ENCODE measurements at regions not wholly inside any gene's neighbourhood (a gene's known extent, or its start where the extent isn't known, plus 50 kb on each side); places are given as distances from the start of the nearest gene placed in this dataset.

GRCh38 chr5:12794476-12795332 is 890.5 kb upstream of the CTNND2 start:
- no peak for ATAC-seq (ENCODE audit: insufficient read depth, low read depth)
- H3K4me3 ChIP-seq (ENCODE audit: low read depth in 1 of 2, low read length in 2 of 2): no peak overlapping the region
- H3K4me1 ChIP-seq (ENCODE audit: insufficient read depth, low read length): no peaks in the 10 kb centered on the region
- no peak for TF ChIP-seq EZH2 (IDR thresholded peaks at IDR 0.05; ENCODE audit: borderline replicate concordance, low read depth, low read length, severe bottlenecking)
- TF ChIP-seq, protein P1, sequence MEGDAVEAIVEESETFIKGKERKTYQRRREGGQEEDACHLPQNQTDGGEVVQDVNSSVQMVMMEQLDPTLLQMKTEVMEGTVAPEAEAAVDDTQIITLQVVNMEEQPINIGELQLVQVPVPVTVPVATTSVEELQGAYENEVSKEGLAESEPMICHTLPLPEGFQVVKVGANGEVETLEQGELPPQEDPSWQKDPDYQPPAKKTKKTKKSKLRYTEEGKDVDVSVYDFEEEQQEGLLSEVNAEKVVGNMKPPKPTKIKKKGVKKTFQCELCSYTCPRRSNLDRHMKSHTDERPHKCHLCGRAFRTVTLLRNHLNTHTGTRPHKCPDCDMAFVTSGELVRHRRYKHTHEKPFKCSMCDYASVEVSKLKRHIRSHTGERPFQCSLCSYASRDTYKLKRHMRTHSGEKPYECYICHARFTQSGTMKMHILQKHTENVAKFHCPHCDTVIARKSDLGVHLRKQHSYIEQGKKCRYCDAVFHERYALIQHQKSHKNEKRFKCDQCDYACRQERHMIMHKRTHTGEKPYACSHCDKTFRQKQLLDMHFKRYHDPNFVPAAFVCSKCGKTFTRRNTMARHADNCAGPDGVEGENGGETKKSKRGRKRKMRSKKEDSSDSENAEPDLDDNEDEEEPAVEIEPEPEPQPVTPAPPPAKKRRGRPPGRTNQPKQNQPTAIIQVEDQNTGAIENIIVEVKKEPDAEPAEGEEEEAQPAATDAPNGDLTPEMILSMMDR (IDR thresholded peaks at IDR 0.05; ENCODE audit: borderline replicate concordance, extremely low read depth, low read length, poor library complexity, severe bottlenecking): no peak
- no peaks in the 10 kb centered on the region for H3K36me3 ChIP-seq (ENCODE audit: insufficient read depth, low read length)
- H3K79me2 ChIP-seq (ENCODE audit: insufficient read depth, low read length): no peaks in the 10 kb centered on the region
- H2AFZ ChIP-seq (ENCODE audit: low read depth, low read length): no peak overlapping the region
- no peaks in the 10 kb centered on the region for H4K20me1 ChIP-seq (ENCODE audit: insufficient read depth, low read length)
- H3K4me2 ChIP-seq (ENCODE audit: insufficient read depth, low read length): no peak overlapping the region
- no peak for DNase-seq
- H3K27ac ChIP-seq (ENCODE audit: low read length): no peak overlapping the region
- peaks cover 12% of the 10 kb centered on the region for H3K9me3 ChIP-seq (ENCODE audit: insufficient read depth, low read length, severe bottlenecking)
- no peaks in the 10 kb centered on the region for H3K27me3 ChIP-seq (ENCODE audit: insufficient read depth, low read length, poor library complexity)
- H3K9ac ChIP-seq (ENCODE audit: low read depth, low read length): no peak overlapping the region

- Histone ChIP-seq H4K20me1 (ENCODE audit: insufficient read depth, low read length) (no peaks in the 10 kb centered on the region), H3K9ac (ENCODE audit: low read depth, low read length) (no peak overlapping the region), H3K27me3 (ENCODE audit: insufficient read depth, low read length, poor library complexity) (no peaks in the 10 kb centered on the region), H3K27ac (ENCODE audit: low read length) (no peak overlapping the region), H3K79me2 (ENCODE audit: insufficient read depth, low read length) (no peaks in the 10 kb centered on the region), H3K4me1 (ENCODE audit: insufficient read depth, low read length) (no peaks in the 10 kb centered on the region), H3K36me3 (ENCODE audit: insufficient read depth, low read length) (no peaks in the 10 kb centered on the region), H3K4me3 (ENCODE audit: low read depth in 1 of 2, low read length in 2 of 2) (no peak overlapping the region), H3K4me2 (ENCODE audit: insufficient read depth, low read length) (no peak overlapping the region), H3K9me3 (ENCODE audit: insufficient read depth, low read length, severe bottlenecking) (peaks cover 12% of the 10 kb centered on the region), H2AFZ (ENCODE audit: low read depth, low read length) (no peak overlapping the region)
- ATAC-seq (ENCODE audit: insufficient read depth, low read depth) (no peak), DNase-seq (no peak)
- TF ChIP-seq, protein P1 (IDR thresholded peaks at IDR 0.05; ENCODE audit: borderline replicate concordance, extremely low read depth, low read length, poor library complexity, severe bottlenecking): no peak
- TF ChIP-seq EZH2 (IDR thresholded peaks at IDR 0.05; ENCODE audit: borderline replicate concordance, low read depth, low read length, severe bottlenecking): no peak
Measured at GRCh38 chr5:12793373-12793772, 889.1 kb upstream of the CTNND2 start.

DNA sequence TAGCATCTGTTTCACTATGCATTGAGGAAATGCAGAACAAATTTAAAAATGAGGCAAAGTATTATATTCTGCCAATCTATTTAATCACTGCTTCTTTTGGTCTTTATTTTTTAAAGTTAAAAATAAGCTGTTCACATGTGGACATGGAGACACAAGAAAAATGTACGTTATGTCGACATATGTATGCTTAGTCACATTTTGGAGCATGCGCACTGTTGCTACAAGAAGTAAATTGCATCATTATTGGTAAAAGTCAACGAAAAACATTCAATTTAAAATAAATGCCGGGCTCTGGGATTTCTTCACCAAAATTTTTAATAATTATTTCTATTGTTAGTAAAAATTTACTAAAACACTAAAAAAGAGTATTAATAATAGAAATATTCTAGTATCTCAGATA is 876.3 kb upstream of the CTNND2 start:
- Histone ChIP-seq H3K4me2 (ENCODE audit: insufficient read depth, low read length) (no peak overlapping the region), H2AFZ (ENCODE audit: low read depth, low read length) (no peak overlapping the region), H3K9ac (ENCODE audit: low read depth, low read length) (no peak overlapping the region), H4K20me1 (ENCODE audit: insufficient read depth, low read length) (no peaks in the 10 kb centered on the region), H3K79me2 (ENCODE audit: insufficient read depth, low read length) (no peaks in the 10 kb centered on the region), H3K27me3 (ENCODE audit: insufficient read depth, low read length, poor library complexity) (no peaks in the 10 kb centered on the region), H3K27ac (ENCODE audit: low read length) (no peak overlapping the region), H3K4me3 (ENCODE audit: low read depth in 1 of 2, low read length in 2 of 2) (no peak overlapping the region), H3K4me1 (ENCODE audit: insufficient read depth, low read length) (no peaks in the 10 kb centered on the region), H3K36me3 (ENCODE audit: insufficient read depth, low read length) (no peaks in the 10 kb centered on the region), H3K9me3 (ENCODE audit: insufficient read depth, low read length, severe bottlenecking) (no peaks in the 10 kb centered on the region)
- ATAC-seq (ENCODE audit: insufficient read depth, low read depth): no peak
- TF ChIP-seq EZH2 (IDR thresholded peaks at IDR 0.05; ENCODE audit: borderline replicate concordance, low read depth, low read length, severe bottlenecking): no peak
- TF ChIP-seq, protein P1 (IDR thresholded peaks at IDR 0.05; ENCODE audit: borderline replicate concordance, extremely low read depth, low read length, poor library complexity, severe bottlenecking): no peak
- DNase-seq: no peak
